H1 (cell line): ENCODE measurements at regions not wholly inside any gene's neighbourhood (a gene's known extent, or its start where the extent isn't known, plus 50 kb on each side); places are given as distances from the start of the nearest gene placed in this dataset.

Experiments used
- CBX5 ChIP-seq: fragments of 300-800, 300-1000 bp; sonication (generic); IDR thresholded peaks from 2 replicates; pipeline ENCODE4 v1.7.1; 2016; ENCODE audit warnings: antibody characterized with exemption, low read length, low read depth
- CREB1 ChIP-seq: IDR thresholded peaks from 2 replicates; pipeline ENCODE4 v1.6.1; 2012; ENCODE audit warnings: inconsistent platforms
- CTCF ChIP-seq, 3 experiments: IDR thresholded peaks; 1 replicate in 2 of 3; 2 replicates in 1 of 3; pipeline versions ENCODE4 v1.5.1 to v1.6.1; 2011; ENCODE audit warnings: low read length in 3 of 3, mild to moderate bottlenecking in 3 of 3, inconsistent platforms in 2 of 3, low read depth in 1 of 3, moderate library complexity in 1 of 3; ENCODE audit not compliant: insufficient read depth in 1 of 3; ENCODE audit errors: control extremely low read depth in 1 of 3
- FOSL1 ChIP-seq: IDR thresholded peaks from 2 replicates; pipeline ENCODE4 v1.6.1; 2011; ENCODE audit warnings: mild to moderate bottlenecking, low read depth, low read length, moderate library complexity; ENCODE audit not compliant: insufficient read depth
- GABPA ChIP-seq: IDR thresholded peaks from 2 replicates; pipeline ENCODE4 v1.6.1; 2011; ENCODE audit warnings: mild to moderate bottlenecking, low read length, moderate library complexity, borderline replicate concordance; ENCODE audit not compliant: insufficient read depth
- JUN ChIP-seq: IDR thresholded peaks from 2 replicates; pipeline ENCODE4 v1.6.1; 2011; ENCODE audit warnings: low read depth, mild to moderate bottlenecking, improper control_type of control experiment, low read length
- JUND ChIP-seq: IDR thresholded peaks from 2 replicates; pipeline ENCODE4 v1.6.1; 2011; ENCODE audit warnings: mild to moderate bottlenecking, improper control_type of control experiment, low read length
- POLR2A ChIP-seq, 2 experiments: IDR thresholded peaks; 1 replicate in 1 of 2; 2 replicates in 1 of 2; pipeline ENCODE4 v1.6.1; 2011; ENCODE audit warnings: low read depth in 2 of 2, low read length in 2 of 2, mild to moderate bottlenecking in 2 of 2; ENCODE audit errors: control extremely low read depth in 1 of 2
- POLR2AphosphoS5 ChIP-seq: IDR thresholded peaks from 2 replicates; pipeline ENCODE4 v1.6.1; 2011; ENCODE audit warnings: low read depth, low read length
- RAD21 ChIP-seq, 2 experiments: IDR thresholded peaks in 1 of 2; conservative IDR thresholded peaks in 1 of 2; 2 replicates each; pipeline ENCODE4 v1.6.1; 2011; ENCODE audit warnings: low read depth in 2 of 2, low read length in 2 of 2, improper control_type of control experiment in 1 of 2, inconsistent platforms in 1 of 2, mild to moderate bottlenecking in 1 of 2, moderate library complexity in 1 of 2
- RBBP5 ChIP-seq: IDR thresholded peaks from 2 replicates; pipeline ENCODE4 v1.7.1; 2012; ENCODE audit warnings: low read depth, mild to moderate bottlenecking, inconsistent platforms, low read length, moderate library complexity, borderline replicate concordance
- RXRA ChIP-seq: IDR thresholded peaks from 2 replicates; pipeline ENCODE4 v1.6.1; 2011; ENCODE audit warnings: low read depth, mild to moderate bottlenecking, low read length, moderate library complexity; ENCODE audit not compliant: insufficient read depth
- USF2 ChIP-seq: IDR thresholded peaks from 2 replicates; pipeline ENCODE4 v1.6.1; 2011; ENCODE audit warnings: low read length, improper control_type of control experiment
- ZNF274 ChIP-seq: IDR thresholded peaks from 2 replicates; pipeline ENCODE4 v1.7.0; 2012; ENCODE audit warnings: low read length, borderline replicate concordance; ENCODE audit errors: extremely low read depth

GRCh38 chr16:86371083-86371803 lies 139.1 kb upstream of the FOXF1 start:
- no peak for TF ChIP-seq CTCF (IDR thresholded peaks at IDR 0.05; ENCODE audit: control extremely low read depth in 1 of 3, insufficient read depth in 1 of 3, low read depth in 1 of 3, low read length in 3 of 3)
- no peak for TF ChIP-seq JUN
- TF ChIP-seq USF2 = no peak
- no peak for TF ChIP-seq GABPA
- no peak for TF ChIP-seq POLR2AphosphoS5
- TF ChIP-seq FOSL1 = no peak
- TF ChIP-seq RBBP5 = no peak
- TF ChIP-seq RXRA = no peak
- no peak for TF ChIP-seq JUND
- TF ChIP-seq RAD21 (IDR thresholded peaks at IDR 0.05 in 1 of 2, conservative IDR thresholded peaks at IDR 0.05 in 1 of 2; ENCODE audit: low read depth in 2 of 2, low read length in 2 of 2) = no peak
- TF ChIP-seq CBX5 = no peak
- TF ChIP-seq POLR2A (IDR thresholded peaks at IDR 0.05; ENCODE audit: control extremely low read depth in 1 of 2, low read depth in 2 of 2, low read length in 2 of 2) = no peak
- no peak for TF ChIP-seq ZNF274
- TF ChIP-seq CREB1 = no peak
